HG02973 (cell line): ENCODE measurements at regions not wholly inside any gene's neighbourhood (a gene's known extent, or its start where the extent isn't known, plus 50 kb on each side); places are given as distances from the start of the nearest gene placed in this dataset.
A peak's percentile ranks its signal among the peaks of the same experiment; 100 is the strongest.
"Not testable (repeated sequence)": the region's sequence is repeated elsewhere in the genome, so short reads cannot be mapped to it uniquely, and the experiment has no call there.

Experiments
- ATAC-seq: cut with Tn5 transposase; IDR thresholded peaks from one replicate; pipeline ENCODE4 v1.9.1; 2021; ENCODE audit warnings: moderate library complexity; ENCODE audit not compliant: unreplicated experiment

GRCh38 chr9:31290731-31291130, 1093.7 kb upstream of the ACO1 start:
- no peak for ATAC-seq

- peak; percentile 79 for ATAC-seq
These were observed 1081.6 kb upstream of the ACO1 start for GRCh38 chr9:31302620-31303418.

- no peak for ATAC-seq
These were observed 1079.9 kb upstream of the ACO1 start for GRCh38 chr9:31304576-31304975.

DNA sequence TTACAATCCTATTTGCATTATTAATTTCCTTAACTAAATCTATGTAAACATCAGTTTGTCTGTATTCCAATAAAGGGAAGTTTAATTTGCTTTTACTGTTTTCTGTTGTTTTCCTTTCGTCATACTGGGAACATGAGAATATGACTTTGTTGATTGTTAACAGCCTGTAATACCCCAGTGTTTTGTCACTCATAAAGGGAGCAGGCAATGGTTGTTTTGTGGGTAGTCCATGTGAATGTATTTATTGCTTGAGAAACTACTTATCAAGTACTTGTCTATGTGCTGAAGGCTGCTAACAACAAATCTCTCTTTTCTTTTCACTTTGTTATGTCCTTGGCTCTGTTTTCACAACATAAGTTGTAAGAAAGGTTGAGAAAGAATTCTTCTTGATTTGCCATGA, 1070.2 kb upstream of the ACO1 start:
- no peak for ATAC-seq

GRCh38 chr9:31320494-31320893, 1063.9 kb upstream of the ACO1 start:
- no peak for ATAC-seq

DNA sequence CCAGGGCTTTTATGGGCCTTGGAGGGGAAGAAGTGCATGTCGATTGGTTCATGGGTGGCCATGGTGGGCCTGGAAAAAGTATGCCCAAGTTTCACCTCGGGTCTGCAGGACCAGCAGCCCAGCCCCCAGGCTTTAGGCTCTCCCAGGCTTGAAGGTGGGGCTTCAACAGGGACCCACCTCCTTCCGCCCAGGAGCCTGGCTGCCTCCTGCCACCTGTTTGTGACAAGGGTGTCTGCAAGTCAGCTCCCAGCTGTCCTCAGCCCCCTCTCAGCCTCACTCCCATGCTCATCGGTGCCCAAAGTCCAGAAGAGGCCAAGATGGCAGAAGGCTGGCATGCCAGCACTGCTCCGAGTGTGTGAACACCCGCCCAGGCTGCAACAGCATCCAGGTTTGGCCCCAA, 1063.2 kb upstream of the ACO1 start:
- no peak for ATAC-seq

DNA sequence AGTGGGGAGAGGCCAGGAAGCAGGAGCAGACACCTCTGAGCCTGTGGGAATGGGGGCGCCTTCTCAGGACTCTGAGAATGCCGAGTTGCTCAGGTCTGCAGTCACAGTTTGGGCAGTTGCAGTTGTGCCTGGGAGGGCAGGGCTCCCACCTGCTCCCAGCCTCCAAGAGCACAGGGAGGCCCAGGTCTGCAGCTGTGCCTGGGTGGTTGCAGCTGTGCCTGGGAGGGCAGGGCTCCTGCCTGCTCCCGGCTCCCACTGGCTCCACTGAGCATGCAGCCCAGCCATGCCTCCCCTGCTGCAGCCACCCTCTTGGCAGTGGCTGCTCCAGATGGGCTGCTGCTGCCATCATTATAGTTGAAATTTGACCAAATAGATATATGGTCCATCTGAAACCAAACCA, 1062.8 kb upstream of the ACO1 start:
- no peak for ATAC-seq

GRCh38 chr9:31323726-31324444, 1060.6 kb upstream of the ACO1 start:
- ATAC-seq: no peak

DNA sequence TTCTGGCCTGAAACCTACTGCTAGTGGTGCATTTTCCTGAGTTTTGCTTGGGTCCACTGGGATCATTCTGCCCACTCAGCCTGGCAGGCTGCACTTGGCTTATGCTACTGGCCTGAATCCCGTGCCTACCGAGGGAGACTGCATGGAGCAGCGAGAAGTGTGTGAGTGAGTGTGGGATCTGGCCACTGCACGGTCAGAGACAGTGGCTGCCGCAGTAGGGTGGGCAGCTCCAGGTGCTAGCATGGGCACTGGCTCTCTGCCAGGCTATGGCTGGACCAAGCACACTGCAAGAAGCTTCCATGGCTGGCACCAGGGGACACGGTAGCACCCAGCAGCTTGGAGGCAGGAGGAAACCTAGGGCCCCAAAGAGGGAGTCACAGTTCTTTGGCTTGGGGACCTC, 1058.7 kb upstream of the ACO1 start:
- ATAC-seq: no peak

GRCh38 chr9:31326883-31327282, 1057.6 kb upstream of the ACO1 start:
- not testable (repeated sequence) for ATAC-seq

DNA sequence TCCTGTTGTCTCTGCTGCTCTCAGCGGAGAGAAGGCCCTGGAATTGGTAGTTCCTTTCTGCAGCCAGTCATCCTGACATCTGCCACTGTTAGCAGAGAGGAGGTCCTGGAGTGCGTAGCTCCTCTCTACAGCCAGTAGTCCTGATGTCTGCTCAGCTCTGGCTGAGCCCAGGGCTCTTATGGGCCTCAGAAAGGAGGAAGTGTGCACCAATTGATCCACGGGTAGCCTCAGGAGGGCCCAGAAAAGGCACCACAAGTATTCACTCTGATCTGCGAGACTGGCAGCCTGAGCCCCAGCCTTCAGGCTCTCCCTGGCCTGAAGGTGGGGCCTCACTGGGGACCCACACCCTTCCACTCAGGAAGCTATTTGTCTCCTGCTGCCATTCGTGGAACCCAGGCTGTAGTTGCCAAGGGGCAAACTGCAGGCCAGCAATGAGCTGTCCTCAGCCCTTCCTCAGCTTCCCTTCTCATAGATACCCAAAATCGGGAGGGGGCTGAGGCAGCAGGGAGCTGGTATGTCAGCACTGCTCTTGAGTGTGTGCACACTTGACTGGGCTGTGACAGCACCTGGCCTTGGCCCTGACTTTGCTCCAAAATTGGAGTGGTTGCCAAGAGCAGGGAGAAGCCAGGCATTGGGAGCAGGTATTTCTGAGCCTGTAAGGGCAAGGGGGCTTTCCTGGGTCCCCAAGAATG, 1049.5 kb upstream of the ACO1 start:
- ATAC-seq: no peak

DNA sequence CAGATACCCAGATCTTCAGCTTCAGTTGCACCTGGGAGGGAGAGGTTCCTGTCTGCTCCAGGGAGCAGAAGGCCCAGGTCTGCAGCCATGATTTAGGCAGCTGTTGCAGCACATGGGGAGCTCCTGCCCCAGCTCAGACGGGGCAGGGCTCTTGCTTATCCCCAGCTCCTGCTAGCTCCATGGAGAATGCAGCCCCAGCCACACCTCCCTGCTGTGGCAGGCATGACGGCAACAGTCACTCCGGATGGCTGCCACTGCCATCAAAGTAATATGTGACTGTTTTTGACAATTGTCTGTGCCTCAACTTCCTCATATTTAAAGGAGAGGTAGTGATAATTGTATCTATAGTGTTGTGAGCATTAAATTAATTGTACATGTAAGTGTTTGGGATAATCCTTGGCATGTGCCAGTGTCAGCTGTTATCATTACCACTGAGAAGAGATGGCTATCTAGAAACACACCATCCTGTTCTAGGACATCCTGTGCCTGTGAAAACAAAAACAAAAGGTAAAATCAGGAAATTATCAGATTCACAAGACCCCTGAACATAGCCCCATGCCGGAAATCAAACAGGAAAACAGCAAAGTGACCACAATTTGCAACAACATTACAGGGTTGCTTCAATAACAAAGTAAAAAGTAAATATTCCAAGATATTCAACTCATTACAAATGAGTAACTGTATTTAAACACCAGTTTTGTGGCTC, 1048.8 kb upstream of the ACO1 start:
- ATAC-seq: no peak

DNA sequence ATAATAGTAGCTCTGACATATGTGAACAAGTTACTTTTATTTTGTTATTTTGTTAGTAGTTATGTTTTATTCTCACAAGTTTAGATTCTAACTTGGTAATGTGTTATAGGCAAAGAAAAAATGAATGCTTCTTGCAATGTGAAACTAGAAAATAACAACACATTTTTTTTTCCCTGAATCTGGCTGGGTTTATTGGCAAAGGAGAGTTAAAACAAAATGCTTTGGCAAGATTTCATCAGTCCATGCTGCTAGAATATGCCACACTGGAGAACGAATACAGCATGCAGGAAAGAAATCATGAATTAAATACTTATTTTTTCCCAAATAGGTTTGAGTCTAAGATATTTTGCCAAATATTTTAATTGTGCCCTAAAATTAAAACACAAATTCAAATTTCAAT, 1048.1 kb upstream of the ACO1 start:
- ATAC-seq: no peak

GRCh38 chr9:31336841-31337240, 1047.6 kb upstream of the ACO1 start:
- ATAC-seq: no peak

DNA sequence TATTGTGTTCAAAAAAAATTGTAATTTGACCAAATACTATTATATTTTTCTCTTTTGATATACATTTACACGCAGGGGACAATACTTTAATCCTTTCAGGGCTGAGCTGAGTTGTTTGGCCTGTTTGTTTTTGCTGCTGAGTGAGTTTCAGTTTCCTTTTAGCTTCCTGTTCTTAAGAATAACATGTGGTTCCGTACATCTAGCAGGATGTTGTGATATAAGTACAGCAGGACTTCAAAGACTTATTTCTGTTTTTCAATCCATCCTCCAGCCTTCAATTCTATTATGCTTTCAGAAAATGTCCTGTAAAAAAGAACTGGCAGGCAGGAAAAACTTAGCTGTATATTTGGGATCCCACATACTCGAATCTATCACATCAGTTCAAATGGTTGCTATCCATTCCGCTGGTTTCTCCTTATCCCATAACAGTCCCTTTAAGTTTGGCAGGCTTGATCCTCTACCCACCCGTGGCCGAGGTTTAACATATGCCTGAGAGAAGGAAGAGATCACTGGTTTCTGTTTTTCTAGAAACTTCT, 1037.3 kb upstream of the ACO1 start:
- ATAC-seq: peak; percentile 99

DNA sequence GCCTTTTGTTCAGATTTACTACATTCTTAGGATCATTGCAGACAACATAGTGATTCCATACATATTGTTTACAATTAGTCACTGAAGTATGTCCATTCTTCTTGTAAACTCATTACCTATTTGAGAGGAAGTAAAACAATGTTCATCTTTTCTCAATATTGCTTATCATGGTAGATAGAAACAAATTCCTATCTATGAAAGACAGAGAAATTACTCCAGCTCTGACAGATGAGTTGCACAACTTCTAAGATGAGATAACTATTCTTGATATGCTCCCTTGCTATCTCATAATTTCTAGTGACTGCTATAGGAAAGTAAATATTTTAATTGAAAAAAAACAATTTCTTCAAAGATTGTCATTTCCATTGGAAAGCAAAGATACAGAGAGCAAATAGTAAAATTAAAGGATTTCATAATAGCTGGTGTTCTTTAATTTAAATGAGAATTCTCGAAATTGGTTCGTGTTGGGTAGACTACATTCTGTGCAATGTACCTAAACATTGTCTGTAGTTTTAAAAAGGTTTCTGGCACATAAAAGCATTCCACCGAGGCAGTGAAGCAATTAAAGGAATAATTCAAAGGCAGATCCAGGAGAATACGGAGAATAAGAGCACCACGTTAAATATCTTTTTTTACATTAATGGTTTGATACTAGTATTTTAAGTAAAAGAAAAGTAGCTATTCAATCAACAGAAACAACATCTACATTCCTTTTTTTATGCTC, 1029.1 kb upstream of the ACO1 start:
- ATAC-seq: no peak

DNA sequence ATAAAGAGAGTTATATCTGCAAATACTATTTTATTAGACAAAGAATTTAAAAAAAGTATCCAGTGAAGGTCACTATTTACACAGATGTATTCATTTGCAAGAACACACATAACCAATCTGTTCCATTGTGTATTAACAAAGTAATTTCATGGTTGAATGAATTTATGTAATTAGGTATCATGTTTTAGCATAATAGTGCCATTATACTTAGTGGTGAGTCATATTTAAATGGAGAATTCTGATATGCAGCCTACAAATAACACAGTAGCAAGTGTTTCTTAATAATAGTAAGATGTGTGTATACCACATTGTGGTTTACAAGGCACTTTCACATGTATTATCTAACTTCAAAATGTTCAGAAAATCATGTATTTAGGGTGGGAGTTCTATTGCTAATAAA, 1028.5 kb upstream of the ACO1 start:
- ATAC-seq: no peak

GRCh38 chr9:31359071-31359470, 1025.4 kb upstream of the ACO1 start:
- ATAC-seq: no peak

DNA sequence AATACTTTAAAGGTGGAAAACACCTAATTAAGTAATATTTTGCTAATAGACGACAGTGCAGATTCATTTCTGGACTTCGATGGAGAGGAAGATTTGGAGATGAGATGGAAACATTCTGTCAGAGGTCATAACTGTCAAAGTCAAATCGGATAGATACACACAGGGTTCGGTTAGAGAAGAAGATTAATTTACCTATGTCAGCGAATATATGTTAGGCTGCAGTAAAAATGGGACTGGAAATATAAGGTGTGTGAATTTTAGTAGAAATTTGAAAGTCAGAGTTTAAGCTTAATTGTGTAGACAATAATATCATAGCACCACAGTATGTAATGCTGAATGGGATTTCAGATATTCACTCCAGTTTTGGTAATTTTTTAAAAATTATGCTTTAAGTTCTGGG, 1020.3 kb upstream of the ACO1 start:
- no peak for ATAC-seq

- ATAC-seq: no peak
These were observed 1011.5 kb upstream of the ACO1 start for GRCh38 chr9:31372799-31373587.
